Right lobe of liver (tissue), 6 donors: ENCODE measurements at regions not wholly inside any gene's neighbourhood (a gene's known extent, or its start where the extent isn't known, plus 50 kb on each side); places are given as distances from the start of the nearest gene placed in this dataset.

Experiments used
- ATAC-seq, 4 donors: fragments of 200-7000 bp; cut with Tn5 transposase; one replicate each; pipeline ENCODE4 v1.9.1; 2020; ENCODE audit warnings: mild to moderate bottlenecking in 4 of 4, moderate library complexity in 4 of 4
- DNase-seq, 3 donors: peaks; one replicate each; pipeline ENCODE4 v3.0.0-alpha.2; 2020
- H3K27ac ChIP-seq, 3 donors: fragments of 200-600 bp; one replicate each; pipeline ENCODE4 v1.8.0; 2022
- H3K27me3 ChIP-seq, 2 donors: fragments of 200-600 bp; one replicate each; pipeline ENCODE4 v1.8.0; 2022
- H3K36me3 ChIP-seq, 4 donors: fragments of 200-600 bp; sonication (generic) in 1 of 4; one replicate each; pipeline versions ENCODE4 v1.5.1 to v1.8.0; 2017 to 2022; ENCODE audit warnings: control low read depth in 1 of 4
- H3K4me1 ChIP-seq, 4 donors: fragments of 200-600 bp; sonication (generic) in 1 of 4; one replicate each; pipeline versions ENCODE4 v1.5.1 to v1.8.0; 2017 to 2022; ENCODE audit warnings: control low read depth in 1 of 4
- H3K4me3 ChIP-seq, 3 donors: fragments of 200-600 bp; one replicate each; pipeline ENCODE4 v1.8.0; 2022
- H3K9me3 ChIP-seq, 4 donors: fragments of 200-600 bp; sonication (generic) in 1 of 4; one replicate each; pipeline versions ENCODE4 v1.5.1 to v1.8.0; 2017 to 2022; ENCODE audit warnings: control low read depth in 1 of 4
- CTCF ChIP-seq, 4 donors: fragments of 200-600 bp in 3 of 4; fragments of 450-650 bp in 1 of 4; IDR thresholded peaks; one replicate each; pipeline versions ENCODE4 v1.5.1 to v1.8.0; 2016 to 2022; ENCODE audit warnings: antibody characterized with exemption in 4 of 4, mild to moderate bottlenecking in 2 of 4
- POLR2A ChIP-seq: fragments of 450-650 bp; IDR thresholded peaks from one replicate; pipeline ENCODE4 v1.6.1; 2017; ENCODE audit warnings: antibody characterized with exemption, mild to moderate bottlenecking
- WGBS: methylation state at CpG from one replicate; pipeline ENCODE4 v1.1.6; 2018; ENCODE audit warnings: low coverage, low lambda C conversion rate; ENCODE audit not compliant: insufficient coverage; ENCODE audit errors: missing lambda C conversion rate; 5-methylcytosine and 5-hydroxymethylcytosine counted together
- intact Hi-C, 2 donors: fragments of 100-400 bp; cut with DNase I; formaldehyde crosslinking; loops; one replicate each; pipeline versions ENCODE4 v1.11.2 to v1.14.1; 2022
- donor health status: DM: no; HTN: yes; CAD: no.
- donor health status: DM: no; HTN: no; CAD: no.
- donor health status: DM: no; HTN: no; CAD: no.
- donor health status: DM: no; HTN: yes; CAD: no.
- donor health status: DM: no; HTN: yes; CAD: no.

DNA sequence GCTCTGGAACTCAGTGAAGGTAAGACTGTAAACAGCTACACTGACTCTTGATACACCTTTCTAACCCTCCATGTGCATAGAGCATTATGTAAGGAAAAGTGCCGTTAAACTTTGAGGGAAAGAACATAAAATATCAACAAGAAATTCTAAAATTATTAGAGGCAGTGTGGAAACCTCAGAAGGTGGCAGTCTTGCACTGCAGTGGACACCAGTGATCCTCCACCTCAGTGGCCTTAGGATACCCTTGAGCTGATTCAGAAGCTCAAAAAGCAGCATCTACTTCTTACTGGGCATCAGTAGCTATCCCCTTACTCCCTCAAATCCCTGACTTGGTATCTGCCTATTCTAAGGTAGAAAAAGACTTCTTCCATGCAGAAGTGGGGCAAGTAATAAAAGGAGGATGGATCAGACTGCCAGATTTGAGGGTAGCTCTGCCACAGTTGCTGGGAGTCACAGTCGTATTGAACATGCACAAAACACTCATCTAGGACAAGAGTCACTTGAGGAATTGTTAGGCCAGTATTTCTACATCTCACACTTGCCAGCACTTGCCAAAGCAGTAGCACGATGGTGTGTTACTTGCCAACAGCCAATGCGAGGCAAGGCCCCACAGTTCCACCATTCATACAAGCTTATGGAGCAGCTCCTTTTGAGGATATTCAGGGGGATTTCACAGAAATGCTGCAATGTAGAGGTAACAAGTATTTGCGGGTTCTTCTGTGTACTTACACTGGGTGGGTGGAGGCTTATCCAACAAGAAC, 529.4 kb upstream of the TSPY4 start:
- TF ChIP-seq CTCF (IDR thresholded peaks at IDR 0.05) (no peak), POLR2A (no peak)
- DNase-seq: no peak
- Histone ChIP-seq H3K36me3 (no peaks in the 10 kb centered on the region), H3K4me1 (no peaks in the 10 kb centered on the region), H3K27ac (no peak overlapping the region), H3K4me3 (no peak overlapping the region), H3K27me3 (no peaks in the 10 kb centered on the region), H3K9me3 (no peaks in the 10 kb centered on the region)
- ATAC-seq: no peak
- intact Hi-C loops: no loop called here
- no CpG with 5 or more reads among the region's 5 CpGs for WGBS

DNA sequence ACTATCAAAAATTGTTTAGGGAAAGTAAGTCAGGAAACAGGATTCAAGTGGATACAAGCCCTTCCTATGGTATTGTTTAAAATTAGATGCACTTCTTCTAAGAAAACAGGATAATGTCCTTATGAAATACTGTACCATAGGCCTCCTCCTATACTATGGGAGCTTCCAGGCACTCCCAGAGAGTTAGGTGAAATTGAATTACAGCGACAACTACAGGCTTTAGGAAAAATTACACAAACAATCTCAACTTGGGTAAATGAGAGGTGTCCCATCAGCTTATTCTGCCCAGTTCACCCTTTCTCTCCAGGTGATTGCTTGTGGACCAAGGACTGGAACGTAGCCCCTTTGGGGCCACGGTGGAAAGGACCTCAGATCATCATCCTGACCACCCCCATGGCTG, 528.7 kb upstream of the TSPY4 start:
- Histone ChIP-seq H3K36me3 (no peaks in the 10 kb centered on the region), H3K4me3 (no peak overlapping the region), H3K27ac (no peak overlapping the region), H3K9me3 (no peaks in the 10 kb centered on the region), H3K4me1 (no peaks in the 10 kb centered on the region), H3K27me3 (no peaks in the 10 kb centered on the region)
- ATAC-seq: no peak
- intact Hi-C loops: no loop called here
- WGBS: no CpG with 5 or more reads among the region's 3 CpGs
- DNase-seq: no peak
- TF ChIP-seq CTCF (IDR thresholded peaks at IDR 0.05) (no peak), POLR2A (no peak)

DNA sequence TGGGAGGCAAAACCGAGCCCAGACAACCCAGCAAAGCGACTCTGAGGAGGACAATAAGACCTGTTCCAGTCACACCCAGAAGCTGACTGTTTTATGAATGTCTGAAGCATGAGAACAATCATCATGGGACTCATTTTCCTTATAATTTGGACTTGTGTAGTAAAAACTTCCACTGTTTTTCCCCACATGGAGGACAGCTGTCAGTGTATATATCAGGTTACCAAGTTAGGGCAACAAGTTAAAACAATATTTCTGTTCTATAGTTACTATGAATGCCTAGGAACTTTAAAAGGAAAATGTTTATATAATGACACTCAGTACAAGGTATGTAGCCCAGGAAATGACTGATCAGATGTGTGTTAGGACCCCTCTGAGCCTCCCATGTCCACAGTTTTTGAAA, 528.2 kb upstream of the TSPY4 start:
- WGBS: no CpG with 5 or more reads among the region's 2 CpGs
- TF ChIP-seq CTCF (IDR thresholded peaks at IDR 0.05) (no peak), POLR2A (no peak)
- Histone ChIP-seq H3K27ac (no peak overlapping the region), H3K27me3 (no peaks in the 10 kb centered on the region), H3K36me3 (no peaks in the 10 kb centered on the region), H3K4me3 (no peak overlapping the region), H3K4me1 (no peaks in the 10 kb centered on the region), H3K9me3 (no peaks in the 10 kb centered on the region)
- no peak for ATAC-seq
- intact Hi-C loops: no loop called here
- no peak for DNase-seq

- Histone ChIP-seq H3K36me3 (no peaks in the 10 kb centered on the region), H3K9me3 (no peaks in the 10 kb centered on the region), H3K4me3 (no peak overlapping the region), H3K27me3 (no peaks in the 10 kb centered on the region), H3K4me1 (no peaks in the 10 kb centered on the region), H3K27ac (no peak overlapping the region)
- ATAC-seq: no peak
- intact Hi-C loops: no loop called here
- no peak for DNase-seq
- TF ChIP-seq POLR2A: no peak
- no peak for TF ChIP-seq CTCF (IDR thresholded peaks at IDR 0.05)
- no CpG with 5 or more reads among the region's 2 CpGs for WGBS
Measured at GRCh38 chrY:8814143-8814542, 523.1 kb upstream of the TSPY4 start.
